Keratinocyte (primary cell): ENCODE measurements at regions not wholly inside any gene's neighbourhood (a gene's known extent, or its start where the extent isn't known, plus 50 kb on each side); places are given as distances from the start of the nearest gene placed in this dataset.
"Not testable (repeated sequence)": the region's sequence is repeated elsewhere in the genome, so short reads cannot be mapped to it uniquely, and the experiment has no call there.

Experiments used
- DNase-seq: peaks from one replicate; pipeline ENCODE4 v3.0.0-alpha.2; 2011; ENCODE audit warnings: low read depth, missing footprints, low spot score
- FAIRE-seq: peaks from 2 replicates; lab custom pipeline; 2011; peaks lifted over from hg19 to GRCh38; lab: Jason Lieb, UNC
- H2AFZ ChIP-seq: 2 replicates; pipeline ENCODE4 v1.6.0; 2012; ENCODE audit warnings: low read length, control low read depth, inconsistent platforms; ENCODE audit not compliant: control insufficient read depth
- H3K27ac ChIP-seq: 2 replicates; pipeline ENCODE4 v1.5.1; 2011; ENCODE audit warnings: low read length; ENCODE audit not compliant: control insufficient read depth, insufficient read depth
- H3K27me3 ChIP-seq: 3 replicates; pipeline ENCODE4 v1.6.0; 2011; ENCODE audit warnings: low read length; ENCODE audit not compliant: control insufficient read depth, insufficient read depth; ENCODE audit errors: extremely low read depth
- H3K36me3 ChIP-seq, 2 experiments: 2 replicates in 1 of 2; 3 replicates in 1 of 2; pipeline ENCODE4 v1.5.1; 2011; ENCODE audit warnings: low read length in 2 of 2, mild to moderate bottlenecking in 1 of 2; ENCODE audit not compliant: control insufficient read depth in 2 of 2, insufficient read depth in 2 of 2; ENCODE audit errors: extremely low read depth in 1 of 2
- H3K4me1 ChIP-seq: 3 replicates; pipeline ENCODE4 v1.5.1; 2011; ENCODE audit warnings: low read length; ENCODE audit not compliant: control insufficient read depth, insufficient read depth; ENCODE audit errors: extremely low read depth
- H3K4me2 ChIP-seq: 3 replicates; pipeline ENCODE4 v1.6.0; 2011; ENCODE audit warnings: low read depth, low read length; ENCODE audit not compliant: control insufficient read depth, insufficient read depth; ENCODE audit errors: extremely low read depth
- H3K4me3 ChIP-seq, 3 experiments: fragments of 200-600 bp in 1 of 3; sonication (generic) in 1 of 3; 2 replicates in 2 of 3; 3 replicates in 1 of 3; pipeline ENCODE4 v1.5.1; 2011 to 2016; ENCODE audit warnings: low read length in 3 of 3, mild to moderate bottlenecking in 3 of 3, control low read depth in 2 of 3, inconsistent platforms in 1 of 3, low read depth in 1 of 3, mixed read lengths in 1 of 3, mixed run types in 1 of 3, moderate library complexity in 1 of 3; ENCODE audit not compliant: control insufficient read depth in 2 of 3, insufficient read depth in 2 of 3; ENCODE audit errors: extremely low read depth in 1 of 3
- H3K79me2 ChIP-seq: 2 replicates; pipeline ENCODE4 v1.6.0; 2012; ENCODE audit warnings: low read length; ENCODE audit not compliant: control insufficient read depth, insufficient read depth
- H3K9ac ChIP-seq: 3 replicates; pipeline ENCODE4 v1.6.0; 2011; ENCODE audit warnings: low read length; ENCODE audit not compliant: control insufficient read depth, insufficient read depth; ENCODE audit errors: extremely low read depth
- H3K9me1 ChIP-seq: 3 replicates; pipeline ENCODE4 v1.6.0; 2011; ENCODE audit warnings: low read length; ENCODE audit not compliant: control insufficient read depth, insufficient read depth; ENCODE audit errors: extremely low read depth
- H3K9me3 ChIP-seq: 2 replicates; pipeline ENCODE4 v1.5.1; 2012; ENCODE audit warnings: low read depth, low read length; ENCODE audit not compliant: control insufficient read depth
- H4K20me1 ChIP-seq: 3 replicates; pipeline ENCODE4 v1.6.0; 2011; ENCODE audit warnings: low read length; ENCODE audit not compliant: control insufficient read depth, insufficient read depth; ENCODE audit errors: extremely low read depth
- EZH2 ChIP-seq: IDR thresholded peaks from one replicate; pipeline ENCODE4 v1.6.1; 2012; ENCODE audit warnings: inconsistent platforms, mild to moderate bottlenecking, low read length, moderate library complexity
- dilution Hi-C: fragments of 300-500 bp; cut with MboI; formaldehyde crosslinking; loops from one replicate; pipeline ENCODE4 v1.7.0; 2020; ENCODE audit warnings: low sequenced_read_pairs; ENCODE audit not compliant: extremely low pct_ligation_motif_present
- TF ChIP-seq, protein P1 (sequence below), 3 experiments: IDR thresholded peaks in 1 of 3; conservative IDR thresholded peaks in 1 of 3; optimal IDR thresholded peaks in 1 of 3; 2 replicates in 2 of 3; 3 replicates in 1 of 3; pipeline versions ENCODE3 to v1.5.1; 2011; ENCODE audit warnings: low read length in 3 of 3, mild to moderate bottlenecking in 3 of 3, moderate library complexity in 2 of 3, control low read depth in 1 of 3, inconsistent platforms in 1 of 3; ENCODE audit not compliant: insufficient read depth in 2 of 3; ENCODE audit errors: extremely low read depth in 1 of 3

DNA sequence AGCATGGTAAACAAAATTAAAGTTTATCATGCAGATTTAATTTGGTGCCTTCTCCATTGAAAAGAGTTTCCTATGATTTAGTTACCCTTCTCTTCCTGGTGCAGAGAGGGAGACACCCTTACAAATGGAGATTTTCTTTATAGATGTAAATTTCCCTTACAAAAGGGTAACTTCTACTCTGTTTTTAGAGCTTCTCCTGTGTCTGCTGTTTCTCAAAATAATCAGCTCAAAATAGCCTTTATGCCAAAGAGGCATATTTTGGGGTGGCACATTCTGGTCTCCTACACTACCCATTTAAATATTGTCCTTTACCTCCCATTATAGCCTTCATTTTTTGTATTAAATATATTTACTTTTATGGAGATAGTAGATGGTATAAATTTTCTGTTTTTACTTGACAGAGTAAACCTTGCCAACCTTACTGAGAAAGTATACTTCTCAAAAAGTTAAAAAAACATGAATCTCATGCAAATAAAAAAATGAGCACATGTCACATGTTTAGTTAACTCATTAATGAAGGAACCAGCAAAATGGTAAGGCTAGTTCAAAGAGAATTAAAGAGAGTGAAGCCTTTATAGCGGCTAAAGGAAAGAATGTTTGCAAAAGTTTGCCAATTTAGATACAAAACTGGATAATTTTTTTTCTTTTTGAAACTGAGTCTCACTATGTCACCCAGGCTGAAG, 83.3 kb upstream of the MSH6 start:
- no peaks in the 10 kb centered on the region for H3K79me2 ChIP-seq
- DNase-seq = no peak
- no peaks in the 10 kb centered on the region for H4K20me1 ChIP-seq
- no peak overlapping the region for H2AFZ ChIP-seq
- no peaks in the 10 kb centered on the region for H3K36me3 ChIP-seq
- no peaks in the 10 kb centered on the region for H3K4me1 ChIP-seq
- no peaks in the 10 kb centered on the region for H3K27me3 ChIP-seq
- TF ChIP-seq, protein P1, sequence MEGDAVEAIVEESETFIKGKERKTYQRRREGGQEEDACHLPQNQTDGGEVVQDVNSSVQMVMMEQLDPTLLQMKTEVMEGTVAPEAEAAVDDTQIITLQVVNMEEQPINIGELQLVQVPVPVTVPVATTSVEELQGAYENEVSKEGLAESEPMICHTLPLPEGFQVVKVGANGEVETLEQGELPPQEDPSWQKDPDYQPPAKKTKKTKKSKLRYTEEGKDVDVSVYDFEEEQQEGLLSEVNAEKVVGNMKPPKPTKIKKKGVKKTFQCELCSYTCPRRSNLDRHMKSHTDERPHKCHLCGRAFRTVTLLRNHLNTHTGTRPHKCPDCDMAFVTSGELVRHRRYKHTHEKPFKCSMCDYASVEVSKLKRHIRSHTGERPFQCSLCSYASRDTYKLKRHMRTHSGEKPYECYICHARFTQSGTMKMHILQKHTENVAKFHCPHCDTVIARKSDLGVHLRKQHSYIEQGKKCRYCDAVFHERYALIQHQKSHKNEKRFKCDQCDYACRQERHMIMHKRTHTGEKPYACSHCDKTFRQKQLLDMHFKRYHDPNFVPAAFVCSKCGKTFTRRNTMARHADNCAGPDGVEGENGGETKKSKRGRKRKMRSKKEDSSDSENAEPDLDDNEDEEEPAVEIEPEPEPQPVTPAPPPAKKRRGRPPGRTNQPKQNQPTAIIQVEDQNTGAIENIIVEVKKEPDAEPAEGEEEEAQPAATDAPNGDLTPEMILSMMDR (optimal IDR thresholded peaks at IDR 0.05 in 1 of 3, IDR thresholded peaks at IDR 0.05 in 1 of 3, conservative IDR thresholded peaks at IDR 0.05 in 1 of 3; ENCODE audit: extremely low read depth in 1 of 3, insufficient read depth in 2 of 3, low read length in 3 of 3) = no peak
- no peak for TF ChIP-seq EZH2
- H3K9me3 ChIP-seq = no peaks in the 10 kb centered on the region
- no peak overlapping the region for H3K9ac ChIP-seq
- no peak overlapping the region for H3K4me3 ChIP-seq
- H3K27ac ChIP-seq = no peak overlapping the region
- H3K9me1 ChIP-seq = no peaks in the 10 kb centered on the region
- no peak for FAIRE-seq
- dilution Hi-C loops = no loop called here
- no peak overlapping the region for H3K4me2 ChIP-seq

DNA sequence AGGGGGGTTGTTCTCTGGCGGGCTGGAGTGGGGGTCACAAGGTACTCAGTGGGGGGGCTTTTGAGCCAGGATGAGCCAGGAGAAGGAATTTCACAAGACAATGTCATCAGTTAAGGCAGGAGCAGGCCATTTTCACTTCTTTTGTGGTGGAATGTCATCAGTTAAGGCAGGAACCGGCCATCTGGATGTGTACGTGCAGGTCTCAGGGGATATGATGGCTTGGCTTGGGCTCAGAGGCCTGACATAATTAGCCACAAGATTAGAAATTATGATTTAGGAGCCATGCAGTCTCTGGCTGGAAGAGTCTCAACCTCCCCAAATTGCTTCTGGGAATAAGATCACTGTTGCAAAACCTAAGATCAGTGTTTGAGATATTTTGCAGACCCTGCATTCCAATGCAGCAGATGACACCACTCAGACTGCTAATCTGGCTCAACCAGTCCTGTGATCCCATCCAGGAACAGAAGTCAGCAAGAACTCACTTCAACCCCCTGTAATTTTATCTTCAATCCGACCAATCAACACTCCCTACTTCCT, 84.4 kb upstream of the MSH6 start:
- H3K4me2 ChIP-seq, H4K20me1 ChIP-seq, H3K79me2 ChIP-seq, FAIRE-seq, H2AFZ ChIP-seq, H3K9ac ChIP-seq, DNase-seq, dilution Hi-C loops, H3K36me3 ChIP-seq, H3K9me1 ChIP-seq, H3K27me3 ChIP-seq, H3K4me1 ChIP-seq, H3K4me3 ChIP-seq, H3K9me3 ChIP-seq, H3K27ac ChIP-seq: not testable (repeated sequence)

DNA sequence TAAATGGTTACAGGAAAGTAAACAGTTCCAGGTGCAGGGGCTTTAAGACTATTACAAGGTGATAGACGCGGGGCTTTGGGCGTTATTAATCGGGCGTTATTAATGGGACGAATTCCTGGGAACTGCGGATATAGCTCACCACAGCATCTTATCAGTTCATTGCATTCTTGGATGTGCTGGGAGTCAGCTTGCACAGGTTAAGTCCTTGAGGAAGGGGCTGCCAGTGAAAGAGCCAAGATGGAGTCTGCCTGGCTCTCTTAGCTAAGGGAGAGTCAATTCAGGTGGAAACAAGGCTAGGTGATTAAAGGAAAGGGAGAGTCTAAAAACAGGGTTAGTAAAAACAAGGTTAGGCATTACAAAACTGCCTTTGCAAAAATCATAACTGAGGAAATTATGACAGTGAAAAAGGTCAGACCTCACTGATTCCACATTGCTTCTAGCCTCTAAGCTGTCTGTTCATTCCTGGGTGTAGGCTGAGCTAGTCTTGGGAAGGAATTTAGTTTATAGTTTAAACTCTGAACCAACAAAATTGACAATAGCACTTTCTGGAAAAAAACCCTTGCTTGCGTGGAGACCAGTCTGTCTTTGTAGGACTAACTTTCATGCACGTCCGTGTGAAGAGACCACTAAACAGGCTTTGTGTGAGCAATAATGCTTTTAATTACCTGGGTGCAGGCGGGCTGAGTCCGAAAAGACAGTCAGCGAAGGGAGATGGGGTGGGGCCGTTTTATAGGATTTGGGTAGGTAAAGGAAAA, 85.1 kb upstream of the MSH6 start:
- H3K79me2 ChIP-seq, dilution Hi-C loops, H3K4me3 ChIP-seq, H3K27me3 ChIP-seq, H3K9me1 ChIP-seq, H4K20me1 ChIP-seq, H3K9me3 ChIP-seq, H3K27ac ChIP-seq, H3K4me2 ChIP-seq, FAIRE-seq, DNase-seq, H3K9ac ChIP-seq, H3K36me3 ChIP-seq, H3K4me1 ChIP-seq, H2AFZ ChIP-seq: not testable (repeated sequence)
